Right lobe of liver (tissue), 6 donors: ENCODE measurements at regions not wholly inside any gene's neighbourhood (a gene's known extent, or its start where the extent isn't known, plus 50 kb on each side); places are given as distances from the start of the nearest gene placed in this dataset.

Source experiments
- ATAC-seq, 4 donors: fragments of 200-7000 bp; cut with Tn5 transposase; one replicate each; pipeline ENCODE4 v1.9.1; 2020; ENCODE audit warnings: mild to moderate bottlenecking in 4 of 4, moderate library complexity in 4 of 4
- DNase-seq, 3 donors: peaks; one replicate each; pipeline ENCODE4 v3.0.0-alpha.2; 2020
- H3K27ac ChIP-seq, 3 donors: fragments of 200-600 bp; one replicate each; pipeline ENCODE4 v1.8.0; 2022
- H3K27me3 ChIP-seq, 2 donors: fragments of 200-600 bp; one replicate each; pipeline ENCODE4 v1.8.0; 2022
- H3K36me3 ChIP-seq, 4 donors: fragments of 200-600 bp; sonication (generic) in 1 of 4; one replicate each; pipeline versions ENCODE4 v1.5.1 to v1.8.0; 2017 to 2022; ENCODE audit warnings: control low read depth in 1 of 4
- H3K4me1 ChIP-seq, 4 donors: fragments of 200-600 bp; sonication (generic) in 1 of 4; one replicate each; pipeline versions ENCODE4 v1.5.1 to v1.8.0; 2017 to 2022; ENCODE audit warnings: control low read depth in 1 of 4
- H3K4me3 ChIP-seq, 3 donors: fragments of 200-600 bp; one replicate each; pipeline ENCODE4 v1.8.0; 2022
- H3K9me3 ChIP-seq, 4 donors: fragments of 200-600 bp; sonication (generic) in 1 of 4; one replicate each; pipeline versions ENCODE4 v1.5.1 to v1.8.0; 2017 to 2022; ENCODE audit warnings: control low read depth in 1 of 4
- POLR2A ChIP-seq: fragments of 450-650 bp; IDR thresholded peaks from one replicate; pipeline ENCODE4 v1.6.1; 2017; ENCODE audit warnings: antibody characterized with exemption, mild to moderate bottlenecking
- WGBS: methylation state at CpG from one replicate; pipeline ENCODE4 v1.1.6; 2018; ENCODE audit warnings: low coverage, low lambda C conversion rate; ENCODE audit not compliant: insufficient coverage; ENCODE audit errors: missing lambda C conversion rate; 5-methylcytosine and 5-hydroxymethylcytosine counted together
- intact Hi-C, 2 donors: fragments of 100-400 bp; cut with DNase I; formaldehyde crosslinking; loops; one replicate each; pipeline versions ENCODE4 v1.11.2 to v1.14.1; 2022
- TF ChIP-seq, protein P1 (sequence below), 4 donors: fragments of 200-600 bp in 3 of 4; fragments of 450-650 bp in 1 of 4; IDR thresholded peaks; one replicate each; pipeline versions ENCODE4 v1.5.1 to v1.8.0; 2016 to 2022; ENCODE audit warnings: antibody characterized with exemption in 4 of 4, mild to moderate bottlenecking in 2 of 4
- donor health status: DM: no; HTN: yes; CAD: no.
- donor health status: DM: no; HTN: no; CAD: no.
- donor health status: DM: no; HTN: no; CAD: no.
- donor health status: DM: no; HTN: yes; CAD: no.
- donor health status: DM: no; HTN: yes; CAD: no.

DNA sequence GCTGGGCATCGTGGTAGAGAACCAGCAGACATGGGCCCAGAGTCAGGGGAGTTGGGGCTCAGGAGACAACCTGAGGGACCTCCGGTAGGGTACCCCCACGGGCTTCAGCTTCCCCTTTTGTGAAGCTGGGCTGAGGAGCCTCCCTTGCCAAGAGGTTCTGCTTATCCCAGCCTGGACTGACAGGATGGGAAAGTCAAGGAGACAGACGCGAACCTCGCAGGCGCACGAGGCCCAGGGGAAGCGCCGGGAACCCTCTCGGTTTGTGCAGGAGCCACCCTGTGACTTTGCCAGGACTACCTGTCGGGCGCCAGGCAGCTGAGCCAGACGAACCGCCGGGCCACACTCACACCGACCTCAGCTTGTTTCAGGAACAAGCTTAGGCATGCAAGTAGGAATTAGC lies 566.1 kb downstream of the BRD1 start:
- no peak overlapping the region for H3K27ac ChIP-seq
- H3K4me3 ChIP-seq: no peak overlapping the region
- DNase-seq (peak in 1 of 3 donors; percentile 31), ATAC-seq (no peak)
- intact Hi-C loops: no loop called here
- H3K9me3 ChIP-seq: no peaks in the 10 kb centered on the region
- H3K4me1 ChIP-seq: no peaks in the 10 kb centered on the region
- no peak for TF ChIP-seq POLR2A
- TF ChIP-seq, protein P1, sequence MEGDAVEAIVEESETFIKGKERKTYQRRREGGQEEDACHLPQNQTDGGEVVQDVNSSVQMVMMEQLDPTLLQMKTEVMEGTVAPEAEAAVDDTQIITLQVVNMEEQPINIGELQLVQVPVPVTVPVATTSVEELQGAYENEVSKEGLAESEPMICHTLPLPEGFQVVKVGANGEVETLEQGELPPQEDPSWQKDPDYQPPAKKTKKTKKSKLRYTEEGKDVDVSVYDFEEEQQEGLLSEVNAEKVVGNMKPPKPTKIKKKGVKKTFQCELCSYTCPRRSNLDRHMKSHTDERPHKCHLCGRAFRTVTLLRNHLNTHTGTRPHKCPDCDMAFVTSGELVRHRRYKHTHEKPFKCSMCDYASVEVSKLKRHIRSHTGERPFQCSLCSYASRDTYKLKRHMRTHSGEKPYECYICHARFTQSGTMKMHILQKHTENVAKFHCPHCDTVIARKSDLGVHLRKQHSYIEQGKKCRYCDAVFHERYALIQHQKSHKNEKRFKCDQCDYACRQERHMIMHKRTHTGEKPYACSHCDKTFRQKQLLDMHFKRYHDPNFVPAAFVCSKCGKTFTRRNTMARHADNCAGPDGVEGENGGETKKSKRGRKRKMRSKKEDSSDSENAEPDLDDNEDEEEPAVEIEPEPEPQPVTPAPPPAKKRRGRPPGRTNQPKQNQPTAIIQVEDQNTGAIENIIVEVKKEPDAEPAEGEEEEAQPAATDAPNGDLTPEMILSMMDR (IDR thresholded peaks at IDR 0.05): no peak
- no peaks in the 10 kb centered on the region for H3K27me3 ChIP-seq
- 40% methylated on average over 1 of the region's 17 CpGs for WGBS
- H3K36me3 ChIP-seq: no peaks in the 10 kb centered on the region

- Histone ChIP-seq H3K9me3 (no peaks in the 10 kb centered on the region), H3K36me3 (no peaks in the 10 kb centered on the region), H3K4me3 (no peak overlapping the region), H3K27me3 (no peaks in the 10 kb centered on the region), H3K27ac (no peak overlapping the region), H3K4me1 (no peaks in the 10 kb centered on the region)
- WGBS: 58% methylated on average over 10 of the region's 17 CpGs
- TF ChIP-seq, protein P1 (IDR thresholded peaks at IDR 0.05): no peak
- TF ChIP-seq POLR2A: no peak
- intact Hi-C loops: no loop called here
- ATAC-seq: no peak
- DNase-seq: peak in 1 of 3 donors; percentile 23
Measured at GRCh38 chr22:49260681-49261580, 566.7 kb downstream of the BRD1 start.

DNA sequence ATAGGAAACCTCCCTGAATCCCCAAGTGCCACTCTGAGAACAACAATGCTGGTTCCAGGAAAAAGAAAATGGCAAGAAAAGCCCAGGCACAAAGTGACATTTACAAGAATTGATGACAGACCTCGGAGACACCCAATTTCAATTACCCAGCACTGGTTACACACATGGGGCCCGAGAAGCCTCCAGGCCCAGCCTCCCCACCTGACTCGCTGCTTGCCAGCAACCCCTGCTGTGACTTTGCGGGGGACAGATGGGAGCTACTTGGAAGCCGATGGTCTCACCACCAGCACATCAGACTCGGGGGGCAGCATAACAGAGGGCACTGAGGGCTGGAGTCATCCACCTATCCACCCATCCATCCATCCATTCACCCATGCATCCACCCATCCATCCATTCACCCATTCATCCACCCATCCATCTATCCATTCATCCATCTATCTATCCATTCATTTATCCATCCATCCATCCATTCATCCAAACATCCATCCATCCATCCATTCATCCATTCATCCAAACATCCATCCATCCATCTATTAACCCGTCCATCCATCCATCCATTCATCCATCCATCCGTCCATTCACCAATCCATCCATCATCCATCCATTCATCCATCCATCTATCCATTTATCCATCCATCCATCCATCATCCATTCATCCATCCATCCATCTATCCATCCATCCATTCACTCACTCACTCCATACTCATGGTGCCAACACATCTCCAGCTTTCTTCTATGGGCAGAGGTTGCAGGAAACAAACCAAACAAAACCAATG lies 567.6 kb downstream of the BRD1 start:
- Histone ChIP-seq H3K4me3 (no peak overlapping the region), H3K27ac (no peak overlapping the region), H3K27me3 (no peaks in the 10 kb centered on the region), H3K4me1 (no peaks in the 10 kb centered on the region), H3K9me3 (no peaks in the 10 kb centered on the region), H3K36me3 (no peaks in the 10 kb centered on the region)
- ATAC-seq (no peak), DNase-seq (peak in 1 of 3 donors; percentile 14)
- intact Hi-C loops: no loop called here
- no peak for TF ChIP-seq POLR2A
- TF ChIP-seq, protein P1 (IDR thresholded peaks at IDR 0.05): no peak
- 47% methylated on average over 4 of the region's 8 CpGs for WGBS

- DNase-seq (peak in 1 of 3 donors; percentile 12), ATAC-seq (no peak)
- no peak overlapping the region for H3K27ac ChIP-seq
- H3K36me3 ChIP-seq: no peaks in the 10 kb centered on the region
- TF ChIP-seq, protein P1 (IDR thresholded peaks at IDR 0.05): no peak
- no peak for TF ChIP-seq POLR2A
- no peaks in the 10 kb centered on the region for H3K4me1 ChIP-seq
- intact Hi-C loops: no loop called here
- WGBS: 71% methylated on average over 24 of the region's 31 CpGs
- H3K4me3 ChIP-seq: no peak overlapping the region
- no peaks in the 10 kb centered on the region for H3K27me3 ChIP-seq
- H3K9me3 ChIP-seq: no peaks in the 10 kb centered on the region
Measured at GRCh38 chr22:49258107-49259010, 569.3 kb downstream of the BRD1 start.
